SK-N-SH (cell line): ENCODE measurements at regions not wholly inside any gene's neighbourhood (a gene's known extent, or its start where the extent isn't known, plus 50 kb on each side); places are given as distances from the start of the nearest gene placed in this dataset.

ENCODE experiments used
- CTCF ChIA-PET: fragments of 300-600, 350-600 bp; formaldehyde crosslinking; extraction: SDS; loops from one replicate; lab custom pipeline; 2021; lab: Yijun Ruan, JAX
- POLR2A ChIA-PET: fragments of 350-600 bp; sonication (Branson Sonifier 250); formaldehyde crosslinking; extraction: SDS; loops from one replicate; lab custom pipeline; 2020; ENCODE audit warnings: antibody characterized with exemption, inconsistent platforms; lab: Yijun Ruan, JAX
- DNase-seq: peaks from one replicate; pipeline ENCODE4 v3.0.0; 2012
- H2AFZ ChIP-seq: fragments of 200-600 bp; sonication (generic); 2 replicates; pipeline ENCODE4 v1.8.1; 2016; ENCODE audit warnings: antibody characterized with exemption, mild to moderate bottlenecking, low read depth
- H3F3A ChIP-seq: fragments of 200-600 bp; sonication (generic); replicated peaks from 2 replicates; pipeline ENCODE3; 2016; ENCODE audit warnings: antibody characterized with exemption, mild to moderate bottlenecking; ENCODE audit not compliant: insufficient read depth
- H3K27ac ChIP-seq, 2 experiments: fragments of 200-500 bp in 1 of 2; fragments of 200-600 bp in 1 of 2; sonication (Bioruptor generic) in 1 of 2; sonication (generic), shearing (Covaris generic) in 1 of 2; 2 replicates each; pipeline versions ENCODE4 v1.5.1 to v1.6.1; 2014 to 2016; ENCODE audit warnings: low read depth in 2 of 2, inconsistent platforms in 1 of 2, low read length in 1 of 2, mild to moderate bottlenecking in 1 of 2, mixed read lengths in 1 of 2
- H3K27me3 ChIP-seq: fragments of 200-600 bp; sonication (generic), shearing (Covaris generic); 2 replicates; pipeline ENCODE4 v1.6.1; 2016; ENCODE audit warnings: mixed run types; ENCODE audit not compliant: insufficient read depth
- H3K36me3 ChIP-seq, 2 experiments: fragments of 200-500 bp in 1 of 2; fragments of 200-600 bp in 1 of 2; sonication (Bioruptor generic) in 1 of 2; sonication (generic) in 1 of 2; replicated peaks in 1 of 2; 2 replicates each; pipeline versions ENCODE3 to v1.5.1; 2014 to 2016; ENCODE audit warnings: low read length in 1 of 2, mild to moderate bottlenecking in 1 of 2; ENCODE audit not compliant: insufficient read depth in 2 of 2, control insufficient read depth in 1 of 2
- H3K4me1 ChIP-seq, 2 experiments: fragments of 200-500 bp in 1 of 2; fragments of 200-600 bp in 1 of 2; sonication (Bioruptor generic) in 1 of 2; sonication (generic), shearing (Covaris generic) in 1 of 2; 2 replicates each; pipeline versions ENCODE4 v1.5.1 to v1.6.1; 2014 to 2016; ENCODE audit warnings: low read depth in 1 of 2, low read length in 1 of 2, mixed run types in 1 of 2; ENCODE audit not compliant: insufficient read depth in 2 of 2, control insufficient read depth in 1 of 2
- H3K4me2 ChIP-seq: fragments of 200-600 bp; sonication (generic), shearing (Covaris generic); 2 replicates; pipeline ENCODE4 v1.6.1; 2017; ENCODE audit warnings: mixed run types
- H3K4me3 ChIP-seq, 2 experiments: fragments of 200-500 bp in 1 of 2; fragments of 200-600 bp in 1 of 2; sonication (Bioruptor generic) in 1 of 2; sonication (generic), shearing (Covaris generic) in 1 of 2; 2 replicates each; pipeline versions ENCODE4 v1.5.1 to v1.8.1; 2014 to 2016; ENCODE audit warnings: low read depth in 2 of 2, inconsistent platforms in 1 of 2, low read length in 1 of 2, mild to moderate bottlenecking in 1 of 2, mixed read lengths in 1 of 2, moderate library complexity in 1 of 2
- H3K79me2 ChIP-seq: fragments of 200-600 bp; sonication (generic); 2 replicates; pipeline ENCODE4 v1.8.1; 2017; ENCODE audit warnings: mild to moderate bottlenecking; ENCODE audit not compliant: insufficient read depth
- H3K9ac ChIP-seq: fragments of 200-600 bp; sonication (generic); 2 replicates; pipeline ENCODE4 v1.6.1; 2017; ENCODE audit warnings: mixed run types
- H3K9me2 ChIP-seq: fragments of 200-600 bp; sonication (generic); 2 replicates; pipeline ENCODE4 v1.6.1; 2017; ENCODE audit warnings: mixed run types
- H3K9me3 ChIP-seq: fragments of 200-600 bp; sonication (generic); 2 replicates; pipeline ENCODE4 v1.6.1; 2017; ENCODE audit warnings: mixed run types, mild to moderate bottlenecking, moderate library complexity
- H4K20me1 ChIP-seq: fragments of 200-600 bp; sonication (generic); 2 replicates; pipeline ENCODE4 v1.6.1; 2017; ENCODE audit warnings: mild to moderate bottlenecking, mixed run types; ENCODE audit not compliant: insufficient read depth
- CHD2 ChIP-seq: fragments of 150-350 bp; IDR thresholded peaks from 2 replicates; pipeline ENCODE4 v1.6.1; 2018; ENCODE audit warnings: low read length; ENCODE audit not compliant: partially characterized antibody
- ELF1 ChIP-seq: IDR thresholded peaks from 2 replicates; pipeline ENCODE4 v1.4.0; 2012
- EP300 ChIP-seq, 2 experiments: IDR thresholded peaks; 2 replicates each; pipeline versions ENCODE4 v1.4.0 to v1.6.1; 2012; ENCODE audit warnings: borderline replicate concordance in 1 of 2, low read depth in 1 of 2, low read length in 1 of 2
- GABPA ChIP-seq: IDR thresholded peaks from 2 replicates; pipeline ENCODE4 v1.4.0; 2012; ENCODE audit warnings: low read depth, mild to moderate bottlenecking
- IRF3 ChIP-seq: fragments of 150-350 bp; IDR thresholded peaks from 2 replicates; pipeline ENCODE4 v1.6.1; 2016; ENCODE audit warnings: mild to moderate bottlenecking, low read depth, low read length
- NFIC ChIP-seq: IDR thresholded peaks from 2 replicates; pipeline ENCODE4 v1.4.0; 2012; ENCODE audit warnings: borderline replicate concordance
- PBX3 ChIP-seq: IDR thresholded peaks from 2 replicates; pipeline ENCODE4; 2012
- POLR2AphosphoS5 ChIP-seq: IDR thresholded peaks from 2 replicates; pipeline ENCODE4 v1.6.1; 2012; ENCODE audit warnings: low read depth, low read length
- RAD21 ChIP-seq: IDR thresholded peaks from 2 replicates; pipeline ENCODE4 v1.6.1; 2012; ENCODE audit warnings: mild to moderate bottlenecking, low read length
- RXRA ChIP-seq: IDR thresholded peaks from 2 replicates; pipeline ENCODE4 v1.4.0; 2012; ENCODE audit warnings: low read depth, mild to moderate bottlenecking, borderline replicate concordance
- TCF12 ChIP-seq: IDR thresholded peaks from 2 replicates; pipeline ENCODE4 v1.4.0; 2012
- USF2 ChIP-seq: fragments of 150-350 bp; IDR thresholded peaks from 2 replicates; pipeline ENCODE4 v1.6.1; 2017; ENCODE audit warnings: antibody characterized with exemption, low read length, low read depth, borderline replicate concordance
- YY1 ChIP-seq: IDR thresholded peaks from 2 replicates; pipeline ENCODE4 v1.4.0; 2012; ENCODE audit warnings: low read depth, mild to moderate bottlenecking
- WGBS: methylation state at CpG from one replicate; pipeline ENCODE4 v1.1.6; 2017; ENCODE audit warnings: low lambda C conversion rate; 5-methylcytosine and 5-hydroxymethylcytosine counted together

GRCh38 chr2:83016343-83017110 lies 1442.6 kb downstream of the SUCLG1 start:
- DNase-seq: no peak
- H3K27me3 ChIP-seq: no peaks in the 10 kb centered on the region
- H3K36me3 ChIP-seq: no peaks in the 10 kb centered on the region
- H3F3A ChIP-seq: no peaks in the 10 kb centered on the region
- H3K4me1 ChIP-seq: no peaks in the 10 kb centered on the region
- H3K9ac ChIP-seq: no peak overlapping the region
- ChIA-PET POLR2A (no interaction called here), CTCF (no interaction called here)
- H4K20me1 ChIP-seq: no peaks in the 10 kb centered on the region
- H3K27ac ChIP-seq: no peak overlapping the region
- no peaks in the 10 kb centered on the region for H3K9me3 ChIP-seq
- H3K9me2 ChIP-seq: no peaks in the 10 kb centered on the region
- H3K4me3 ChIP-seq: no peak overlapping the region
- WGBS: 26% methylated on average over 8 of the region's 8 CpGs
- no peak overlapping the region for H2AFZ ChIP-seq
- no peak overlapping the region for H3K4me2 ChIP-seq
- TF ChIP-seq PBX3 (no peak), YY1 (no peak), ELF1 (no peak), RAD21 (no peak), CHD2 (no peak), POLR2AphosphoS5 (no peak), RXRA (no peak), TCF12 (no peak), NFIC (no peak), USF2 (no peak), IRF3 (no peak), EP300 (IDR thresholded peaks at IDR 0.05; ENCODE audit: borderline replicate concordance in 1 of 2, low read depth in 1 of 2, low read length in 1 of 2) (no peak), GABPA (no peak)
- TF ChIP-seq, all 33 proteins: peak for 0
- H3K79me2 ChIP-seq: no peaks in the 10 kb centered on the region

- no peaks in the 10 kb centered on the region for H3K9me2 ChIP-seq
- no peaks in the 10 kb centered on the region for H3K27me3 ChIP-seq
- ChIA-PET POLR2A (no interaction called here), CTCF (no interaction called here)
- no peaks in the 10 kb centered on the region for H4K20me1 ChIP-seq
- H3F3A ChIP-seq: no peaks in the 10 kb centered on the region
- no peak overlapping the region for H3K4me2 ChIP-seq
- DNase-seq: no peak
- H3K4me1 ChIP-seq: no peaks in the 10 kb centered on the region
- H3K79me2 ChIP-seq: no peaks in the 10 kb centered on the region
- H3K36me3 ChIP-seq: no peaks in the 10 kb centered on the region
- H2AFZ ChIP-seq: no peak overlapping the region
- no peaks in the 10 kb centered on the region for H3K9me3 ChIP-seq
- no peak overlapping the region for H3K27ac ChIP-seq
- 41% methylated on average over 1 of the region's 1 CpG for WGBS
- no peak for TF ChIP-seq POLR2AphosphoS5
- H3K9ac ChIP-seq: no peak overlapping the region
- H3K4me3 ChIP-seq: no peak overlapping the region
These were observed 1443.2 kb downstream of the SUCLG1 start for GRCh38 chr2:83015900-83016299.
